ENCODE measurements at regions not wholly inside any gene's neighbourhood (a gene's known extent, or its start where the extent isn't known, plus 50 kb on each side); places are given as distances from the start of the nearest gene placed in this dataset.

DNA sequence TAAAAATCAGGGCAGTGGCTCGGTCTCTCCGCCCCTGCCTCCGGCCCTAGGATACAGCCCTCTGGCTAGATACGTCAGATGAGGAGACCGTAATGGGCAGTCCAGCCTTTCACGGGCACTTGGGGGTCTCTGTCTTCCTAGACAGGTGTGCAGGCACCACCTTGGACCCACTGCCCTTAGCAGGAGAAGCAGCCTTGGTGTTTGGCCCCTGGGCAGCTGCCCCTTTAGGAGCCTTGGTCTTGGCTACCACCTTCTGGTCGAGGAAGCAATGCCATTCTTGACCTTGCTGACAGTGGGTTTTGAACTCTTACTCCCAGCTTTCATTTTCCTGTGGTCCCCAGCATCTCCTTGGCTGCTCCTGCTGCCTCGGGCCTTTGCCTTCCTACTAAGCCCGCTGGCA, 149.7 kb upstream of the FRMD4B start:
- no peak for DNase-seq (ENCODE audit: low read depth)

DNA sequence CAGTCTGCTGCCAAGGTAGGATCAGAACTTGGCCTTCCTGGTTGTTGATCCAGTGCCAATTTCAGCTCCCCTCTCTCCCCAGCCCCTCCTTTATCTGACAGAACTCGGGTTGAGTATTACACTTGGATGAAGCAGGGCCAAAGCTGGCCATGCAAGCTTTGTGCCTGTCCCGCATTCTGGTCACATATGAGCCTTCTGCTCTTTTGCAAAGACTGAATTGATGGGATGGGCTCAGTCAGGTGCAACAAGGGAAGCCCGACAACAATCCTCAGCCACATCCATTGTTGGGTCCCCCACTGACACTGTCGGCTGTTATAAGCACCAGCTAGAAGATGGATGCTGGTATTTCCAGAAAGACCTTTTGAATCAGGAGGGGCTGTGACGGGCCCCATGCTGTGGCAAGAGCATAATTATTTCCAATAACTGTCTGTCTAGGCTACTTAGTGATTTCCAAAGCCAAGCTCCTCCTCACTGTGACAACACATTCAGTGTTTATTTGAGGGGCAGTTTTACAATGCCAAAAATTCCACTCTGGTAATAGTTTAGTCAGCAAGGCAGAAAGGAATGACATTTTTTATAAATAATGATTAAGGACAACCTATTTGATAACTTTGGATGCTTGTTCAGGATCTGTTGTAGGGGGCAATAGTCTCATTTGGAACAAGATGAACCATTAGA, 146.8 kb upstream of the FRMD4B start:
- DNase-seq (ENCODE audit: low read depth) = no peak

DNA sequence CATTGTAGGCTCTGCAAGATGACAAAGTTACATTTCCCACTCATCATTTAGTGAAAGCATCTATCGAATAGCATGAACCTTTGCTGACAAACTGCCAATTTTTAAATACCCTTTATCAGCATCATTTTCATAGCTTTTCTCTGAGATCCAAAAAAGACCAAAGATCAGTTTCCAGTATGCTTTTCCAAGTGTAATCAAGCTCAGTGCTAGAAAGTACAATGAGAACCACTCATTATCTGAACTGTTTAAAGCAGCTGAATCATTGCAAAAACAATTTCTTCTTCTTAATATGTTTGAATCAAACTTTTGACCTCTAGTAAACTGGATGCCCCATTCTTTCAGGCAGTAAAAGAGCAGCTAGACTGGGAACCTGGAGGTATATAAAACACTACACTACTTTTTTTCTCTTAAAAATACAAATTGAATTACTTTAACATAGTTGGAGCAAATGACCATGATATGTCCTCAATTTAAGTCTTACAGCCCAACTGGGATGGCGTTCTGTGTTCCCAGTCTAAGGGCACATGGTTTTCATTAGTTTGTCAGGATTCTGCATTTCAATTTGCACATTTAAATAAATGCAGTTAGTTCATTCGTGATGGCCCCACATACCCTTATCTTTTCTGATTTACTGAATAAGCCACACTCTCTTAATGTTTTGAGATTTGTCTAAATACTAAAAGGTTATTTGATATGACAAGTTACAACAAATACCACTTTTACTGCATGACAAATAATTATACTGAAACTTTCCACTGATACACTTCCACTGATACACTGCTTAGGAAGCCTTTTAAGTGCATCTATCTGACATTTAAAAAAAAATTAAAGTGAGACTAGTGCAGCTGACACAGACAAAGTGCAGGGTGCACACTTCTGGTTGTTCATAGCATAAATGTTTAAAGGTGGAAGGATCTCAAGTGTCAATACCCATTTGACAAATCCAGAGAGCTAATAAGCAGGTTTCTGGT, 146.0 kb upstream of the FRMD4B start:
- no peak for DNase-seq (ENCODE audit: low read depth)

DNA sequence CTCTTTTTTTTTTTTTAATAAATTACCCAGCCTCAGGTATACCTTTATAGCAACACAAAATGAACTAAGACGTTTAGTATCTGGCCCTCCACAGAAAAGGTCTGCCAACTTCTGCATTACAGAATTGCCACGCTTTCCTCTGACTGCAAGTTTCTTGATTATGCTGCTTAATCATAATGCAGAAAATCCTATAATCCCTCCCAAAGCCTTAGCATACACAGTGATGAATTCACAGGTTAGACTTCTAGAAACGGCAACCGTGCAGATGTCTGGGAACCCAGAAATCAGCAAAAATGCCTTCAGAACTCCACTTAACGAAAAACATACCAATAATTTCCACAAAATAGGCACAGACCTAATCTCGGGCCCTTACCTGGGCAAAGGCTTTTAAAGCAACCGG, 144.7 kb upstream of the FRMD4B start:
- no peak for DNase-seq (ENCODE audit: low read depth)

DNA sequence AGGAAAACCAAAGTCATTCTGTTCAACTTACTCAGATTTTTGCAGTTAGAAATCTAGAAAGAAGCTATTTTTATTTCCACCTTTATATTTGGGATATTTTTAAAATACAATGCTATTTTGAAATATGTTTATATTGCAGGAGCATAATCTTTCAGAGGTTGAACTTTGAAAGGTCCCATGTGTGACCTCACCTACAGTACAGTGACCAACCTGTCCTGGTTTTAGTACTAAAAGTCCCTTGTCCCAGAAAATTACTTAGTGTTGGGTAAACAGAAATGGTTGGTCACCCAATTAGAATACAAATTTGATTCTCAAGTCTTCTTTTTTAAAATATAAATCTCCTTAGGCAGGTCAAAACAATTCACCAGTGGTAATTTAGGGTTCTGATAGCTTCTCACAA, 141.6 kb upstream of the FRMD4B start:
- no peak for DNase-seq (ENCODE audit: low read depth)

DNA sequence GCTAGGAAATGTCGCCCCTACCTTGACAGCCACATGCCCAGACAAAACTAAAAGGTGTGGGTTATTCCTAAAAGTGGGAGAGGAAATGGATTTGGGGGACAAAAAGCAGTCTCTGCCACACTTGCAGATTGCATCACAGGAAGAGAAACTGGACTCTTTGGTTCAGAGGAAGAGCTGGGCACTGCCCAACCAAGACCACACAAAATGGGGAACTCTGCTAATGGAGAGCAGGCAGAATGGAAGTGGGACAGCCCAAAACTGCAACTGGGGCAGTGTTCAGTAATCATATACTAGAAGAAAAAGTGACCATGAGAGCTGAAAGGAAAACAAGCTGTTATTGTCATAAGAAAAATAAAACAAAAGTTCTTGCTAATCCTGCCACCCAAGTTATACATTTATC, 138.9 kb upstream of the FRMD4B start:
- no peak for DNase-seq (ENCODE audit: low read depth)

DNA sequence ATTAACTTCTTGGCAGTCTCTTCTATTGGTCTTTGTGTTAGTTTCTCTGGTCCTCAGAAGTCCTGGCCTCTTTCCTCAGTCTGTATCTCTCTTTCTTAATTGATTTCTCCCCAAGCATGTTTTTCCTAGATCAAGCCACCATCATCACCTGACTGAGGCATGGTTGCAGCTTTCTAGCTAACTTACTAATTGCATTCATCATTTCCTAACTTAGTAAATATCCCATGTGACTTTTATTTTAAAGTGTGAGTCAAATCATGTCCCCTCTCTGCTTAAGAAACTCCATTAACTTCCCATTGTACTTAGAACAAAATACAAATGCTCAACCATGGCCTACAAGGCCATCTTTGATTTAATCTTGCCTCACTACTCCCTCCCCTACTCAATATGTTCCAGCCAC, 135.4 kb upstream of the FRMD4B start:
- DNase-seq (ENCODE audit: low read depth) = no peak

DNA sequence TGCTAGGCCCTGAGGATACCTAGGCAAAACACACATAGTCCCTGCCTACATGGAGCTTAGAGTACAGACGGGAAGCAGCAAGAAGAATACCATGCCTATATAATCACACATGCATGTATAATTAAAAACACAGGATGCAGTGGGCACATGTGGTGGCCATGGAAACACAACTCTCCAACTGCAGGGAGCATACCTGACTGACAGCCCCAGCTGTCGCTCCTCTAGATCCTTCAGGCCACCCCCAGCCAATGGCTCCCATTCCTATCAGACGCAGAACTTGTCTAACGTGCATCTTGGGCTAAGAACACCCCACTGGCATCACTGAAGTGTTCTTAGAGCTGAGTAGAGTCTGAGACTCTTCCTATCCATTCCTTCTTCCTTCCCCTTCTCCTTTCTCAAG, 125.5 kb upstream of the FRMD4B start:
- no peak for DNase-seq (ENCODE audit: low read depth)

DNA sequence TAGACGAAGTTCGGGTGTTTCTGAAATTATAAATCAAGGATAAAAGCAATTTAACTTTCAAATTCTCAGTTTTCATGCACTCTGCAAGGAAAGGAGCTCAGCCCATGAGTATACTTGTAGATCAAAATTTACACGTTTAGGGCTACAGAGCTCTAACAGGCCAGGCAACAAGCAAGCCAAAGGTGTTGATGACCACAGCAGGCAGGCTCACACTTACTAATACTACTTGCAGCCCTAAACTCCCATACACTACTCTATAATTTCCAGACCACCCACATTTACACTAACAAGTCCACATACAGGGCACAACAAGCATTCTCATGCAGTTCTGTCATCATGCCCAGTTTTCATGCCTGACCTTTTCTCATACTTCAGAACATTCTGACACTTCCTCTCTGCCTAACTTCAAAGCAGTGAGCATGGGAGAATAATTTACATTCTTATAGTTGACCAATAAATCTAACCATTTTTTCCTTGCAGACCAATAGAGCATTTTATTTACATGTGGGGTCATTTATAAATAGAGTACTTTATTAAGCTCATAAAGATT, 124.7 kb upstream of the FRMD4B start:
- DNase-seq (ENCODE audit: low read depth) = no peak

DNA sequence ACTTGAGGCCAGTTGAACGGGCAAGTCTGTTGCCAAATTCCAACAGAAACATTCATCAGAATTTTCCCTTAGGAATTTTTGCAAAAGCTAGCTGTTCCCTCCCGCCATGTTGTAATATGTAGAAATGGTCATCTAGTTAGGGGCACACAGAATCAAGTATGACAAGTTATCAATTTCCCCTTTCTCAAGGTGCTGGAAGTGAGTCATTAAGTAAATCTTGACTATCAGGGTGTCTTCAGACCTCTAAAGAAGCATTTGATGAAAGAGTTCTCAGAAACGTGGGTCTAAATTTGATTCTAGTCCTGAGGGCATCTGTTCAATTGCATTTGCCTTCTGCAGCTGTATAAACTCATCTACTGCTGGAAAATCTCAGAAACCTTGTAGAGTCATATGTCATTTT, 123.4 kb upstream of the FRMD4B start:
- no peak for DNase-seq (ENCODE audit: low read depth)

DNA sequence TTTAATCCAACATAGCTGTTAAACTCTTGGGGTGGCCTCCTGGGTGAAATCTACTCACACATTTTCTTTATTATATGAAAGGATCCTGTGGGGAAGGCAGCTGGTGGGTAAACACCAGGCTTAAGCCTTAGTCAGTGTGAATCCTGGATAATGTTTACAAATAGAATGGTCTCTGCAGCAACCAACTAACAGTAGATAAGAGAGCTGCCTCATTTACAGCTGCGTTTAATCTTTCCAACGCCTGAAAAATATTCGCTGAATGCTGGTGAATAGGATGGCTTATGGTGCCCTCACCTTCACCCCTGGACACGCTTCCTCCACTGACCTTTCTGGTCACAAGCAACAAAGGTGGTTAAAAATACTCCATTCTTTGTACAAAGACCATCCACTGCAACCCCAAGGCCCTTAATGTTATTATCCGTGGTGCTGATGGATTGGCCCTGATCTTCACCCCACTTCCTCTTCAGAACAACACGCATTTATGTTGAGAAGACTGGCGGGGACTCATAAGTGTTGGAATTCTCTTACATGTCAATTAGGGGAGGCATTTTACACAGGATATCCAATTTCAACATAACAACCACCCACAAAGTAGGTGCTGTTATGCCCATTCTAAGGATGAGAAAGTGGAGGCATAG, 120.0 kb upstream of the FRMD4B start:
- DNase-seq (ENCODE audit: low read depth) = peak; percentile 19

DNA sequence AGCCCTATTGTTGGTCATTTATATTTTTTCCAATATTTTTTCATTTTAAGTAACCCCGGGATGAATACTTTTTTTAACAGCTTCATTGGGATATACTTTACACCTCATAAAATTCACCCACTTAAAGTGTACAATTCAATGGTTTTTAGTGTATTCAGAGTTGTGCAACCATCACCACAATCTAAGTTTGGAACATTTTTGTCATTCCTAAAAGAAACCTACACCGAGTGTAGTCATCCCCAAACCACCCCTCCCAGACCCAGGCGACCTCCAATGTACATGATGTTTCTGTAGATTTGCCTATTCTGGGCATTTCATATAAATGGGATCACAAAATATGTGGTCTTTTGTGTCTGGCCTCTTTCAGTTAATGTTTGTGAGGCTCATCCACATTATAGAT, 118.3 kb upstream of the FRMD4B start:
- peak; percentile 28 for DNase-seq (ENCODE audit: low read depth)

DNA sequence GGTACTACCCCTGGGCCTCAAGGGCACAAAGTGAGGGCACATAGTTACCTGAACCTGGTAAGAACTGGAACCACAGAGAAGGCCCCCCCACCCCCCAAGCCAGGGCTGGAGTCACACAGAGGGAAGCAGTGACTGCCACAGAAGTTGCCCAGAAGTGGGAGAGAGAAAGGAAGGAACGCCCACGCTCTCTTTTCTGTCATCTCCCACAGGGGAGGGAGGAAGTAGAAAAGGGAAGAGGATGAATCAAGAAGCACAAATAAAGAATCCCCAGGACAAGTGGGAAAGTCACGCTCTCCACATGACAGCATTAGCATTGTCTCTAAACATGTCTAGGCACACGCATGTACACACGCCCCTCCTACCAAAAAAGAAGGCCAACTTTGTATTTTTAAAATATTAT, 114.7 kb upstream of the FRMD4B start:
- no peak for DNase-seq (ENCODE audit: low read depth)

DNA sequence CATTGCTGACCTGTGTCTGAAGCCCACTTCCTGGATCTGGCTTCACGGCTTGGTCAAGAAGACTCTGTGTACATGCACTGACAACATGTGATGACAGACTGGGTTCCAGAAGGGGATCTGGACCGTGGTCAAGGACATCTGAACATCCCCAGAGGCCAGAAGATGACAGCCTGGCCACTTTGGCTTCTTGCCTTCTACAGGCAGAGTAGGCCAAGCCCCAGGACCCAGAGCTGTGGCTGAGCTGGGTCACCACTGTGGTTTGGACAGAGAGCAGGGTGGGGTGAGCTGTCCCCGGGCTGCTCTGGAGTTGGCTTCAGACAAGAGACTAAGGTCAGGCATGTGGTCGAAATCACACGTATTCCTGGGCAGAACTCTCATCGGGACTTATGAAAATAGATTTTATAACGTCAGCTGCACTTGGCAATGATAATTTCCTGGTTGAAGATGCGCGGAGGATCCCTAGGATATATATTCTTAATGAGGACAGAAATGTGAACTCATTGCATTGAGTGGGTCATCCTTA, 114.1 kb upstream of the FRMD4B start:
- no peak for DNase-seq (ENCODE audit: low read depth)

DNA sequence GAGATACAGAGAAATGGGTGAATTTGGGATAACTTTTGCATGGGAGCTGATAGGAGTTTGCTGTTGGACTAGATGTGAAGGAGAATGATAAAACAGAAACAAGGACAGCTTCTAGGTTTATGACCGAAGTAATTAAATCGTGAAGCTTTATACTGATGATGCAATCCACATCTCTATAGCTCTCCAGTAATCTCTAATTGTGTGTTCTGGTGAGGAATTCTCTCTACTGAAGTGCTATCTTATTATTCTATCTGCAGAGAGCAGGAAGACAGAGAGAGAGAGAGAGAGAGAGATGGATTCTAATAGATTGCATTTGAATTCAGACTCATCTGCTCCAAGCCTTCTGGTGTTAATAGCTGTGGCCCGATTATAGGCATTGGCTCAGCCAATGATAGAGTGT, 113.5 kb upstream of the FRMD4B start:
- no peak for DNase-seq (ENCODE audit: low read depth)

DNA sequence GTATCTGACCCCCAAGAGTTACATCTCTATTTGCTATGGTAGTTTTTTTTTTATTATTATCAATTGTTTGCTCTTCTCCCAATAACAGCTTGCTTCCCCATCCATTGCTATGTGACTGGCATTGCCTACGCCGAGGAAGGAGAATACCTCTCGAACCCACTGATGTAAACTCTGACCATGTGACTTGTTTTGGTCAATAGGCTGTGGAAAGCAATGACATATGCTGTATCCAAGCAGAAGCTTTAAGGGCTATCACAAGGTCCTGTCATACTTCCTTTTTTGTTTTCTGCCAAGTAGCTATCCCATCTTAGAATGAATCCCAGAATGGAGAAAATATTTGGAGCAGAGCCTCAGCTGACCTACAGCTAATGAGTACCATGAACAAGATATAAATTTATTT, 111.0 kb upstream of the FRMD4B start:
- no peak for DNase-seq (ENCODE audit: low read depth)

DNA sequence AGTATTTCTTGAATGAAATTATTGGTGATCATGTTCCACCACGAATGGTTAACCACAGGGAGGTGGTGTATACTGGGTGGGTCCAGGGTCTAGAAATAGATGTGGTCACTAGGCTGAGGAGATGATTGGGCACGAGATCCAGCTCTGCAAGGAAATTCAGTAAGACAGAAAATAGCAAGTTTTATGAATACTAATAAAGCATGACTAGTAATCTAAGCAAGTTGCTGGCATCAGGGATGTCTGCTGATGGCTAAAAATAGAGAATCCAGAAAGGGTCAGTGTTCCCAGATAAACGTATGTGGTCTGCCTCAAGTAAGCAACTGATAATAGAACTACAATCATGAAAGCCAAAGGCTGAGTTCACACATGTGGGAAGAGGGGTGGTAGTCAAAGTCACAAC, 108.3 kb upstream of the FRMD4B start:
- no peak for DNase-seq (ENCODE audit: low read depth)

DNA sequence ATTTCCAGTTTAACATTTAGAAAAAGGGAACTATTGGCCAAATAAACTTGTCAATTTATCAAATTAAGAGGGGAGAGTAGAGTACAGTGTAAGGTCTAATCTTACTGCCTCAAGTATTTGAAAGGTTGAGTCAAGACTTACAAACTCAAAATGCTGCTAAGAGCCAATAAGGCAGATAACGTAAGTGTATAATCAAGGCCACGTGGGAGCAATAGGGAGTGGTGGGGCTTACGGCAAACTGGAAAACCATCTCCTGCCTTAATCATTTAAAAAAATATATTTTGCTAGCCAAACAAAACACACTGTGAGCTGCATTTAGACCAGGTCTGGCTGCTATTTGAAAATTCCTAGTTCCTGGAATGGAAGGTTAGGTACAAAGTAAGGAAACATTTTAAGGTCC, 107.3 kb upstream of the FRMD4B start:
- no peak for DNase-seq (ENCODE audit: low read depth)

DNA sequence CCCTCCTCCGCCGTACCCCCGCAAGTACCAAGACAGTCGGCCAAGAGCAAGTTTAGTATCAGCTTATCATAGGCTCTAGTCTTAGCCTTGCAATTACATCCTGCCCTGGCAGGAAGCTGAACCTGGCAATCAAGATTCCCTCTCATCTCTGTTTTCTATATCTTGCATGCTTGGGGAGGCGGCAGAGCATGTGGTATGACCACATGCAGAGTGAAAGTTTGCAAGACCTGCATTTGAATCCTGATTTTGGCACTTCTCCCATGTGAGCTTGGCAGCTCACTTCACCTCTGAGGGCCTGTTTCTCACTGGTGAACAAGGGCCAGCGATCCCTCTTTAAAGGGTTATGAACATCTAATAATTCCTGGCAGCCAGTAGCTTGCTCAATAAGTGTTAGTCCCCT, 106.1 kb upstream of the FRMD4B start:
- peak; percentile 31 for DNase-seq (ENCODE audit: low read depth)

DNA sequence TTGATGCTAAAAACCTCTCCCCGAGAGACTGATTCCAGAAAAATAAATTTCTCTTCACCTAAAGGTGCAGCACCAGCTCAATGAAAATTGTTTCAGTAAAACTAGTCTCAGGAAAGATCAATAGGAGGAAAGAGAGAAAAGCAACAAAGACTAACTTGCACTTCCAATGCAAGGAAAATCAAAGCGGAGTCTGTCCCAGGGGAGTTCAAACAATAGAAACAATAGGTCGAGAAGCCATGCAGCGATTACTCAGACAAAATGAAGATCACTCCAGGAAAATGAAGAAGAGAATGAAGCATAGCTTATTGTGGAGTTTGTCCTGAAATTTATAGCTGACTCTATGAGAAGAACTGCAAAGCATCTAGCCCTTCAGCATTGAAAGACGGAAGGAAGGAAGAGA, 105.1 kb upstream of the FRMD4B start:
- DNase-seq (ENCODE audit: low read depth) = no peak

DNA sequence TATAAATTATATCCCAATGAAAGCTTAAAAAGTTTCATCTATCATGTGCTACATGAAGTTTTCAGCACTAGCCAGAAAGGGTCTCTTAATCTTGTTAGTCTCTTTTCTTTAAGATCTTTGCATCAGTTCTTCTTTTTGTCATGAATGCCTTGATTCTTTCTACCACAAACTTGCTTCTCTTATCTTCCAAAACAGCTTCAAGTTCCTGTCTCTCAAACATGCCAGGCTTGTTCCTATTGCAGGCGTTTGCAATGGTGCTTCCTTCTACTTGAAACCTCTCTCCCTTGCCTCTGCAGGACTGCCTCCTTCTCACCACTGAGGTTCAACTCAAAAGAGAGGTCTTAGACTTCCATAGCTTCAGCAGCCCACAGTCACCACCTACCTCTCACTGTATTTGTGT, 104.3 kb upstream of the FRMD4B start:
- no peak for DNase-seq (ENCODE audit: low read depth)

DNA sequence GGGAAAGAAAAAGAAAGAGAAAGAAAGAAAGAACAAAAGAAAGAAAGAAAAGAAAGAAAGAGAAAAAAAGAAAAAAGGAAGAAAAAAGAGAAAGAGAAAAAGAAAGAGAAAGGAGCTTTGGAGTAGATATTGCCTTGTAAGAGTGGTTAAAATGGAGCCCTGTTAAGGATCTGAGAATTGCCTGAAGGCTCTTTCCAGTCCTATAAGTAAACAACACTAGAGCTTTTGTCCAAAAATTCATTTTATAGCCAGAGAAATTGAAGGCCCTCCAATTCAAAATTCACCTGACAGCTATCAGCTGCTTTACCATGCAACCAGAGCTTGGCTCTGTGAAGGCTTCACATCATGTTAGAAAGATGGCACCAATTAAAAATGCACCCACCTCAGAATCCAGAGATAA, 102.1 kb upstream of the FRMD4B start:
- no peak for DNase-seq (ENCODE audit: low read depth)
